HepG2 (cell line): ENCODE measurements at regions not wholly inside any gene's neighbourhood (a gene's known extent, or its start where the extent isn't known, plus 50 kb on each side); places are given as distances from the start of the nearest gene placed in this dataset.

Experiments used
- ATAC-seq: fragments of 200-7000 bp; cut with Tn5 transposase; 3 replicates; pipeline ENCODE4 v1.9.1; 2020; ENCODE audit warnings: mild to moderate bottlenecking, moderate library complexity
- BruUV-seq: library from RNA; stranded (reverse); fragments of 400-500 nt; replicated peaks from 2 replicates; lab custom pipeline; 2021; lab: Mats Ljungman, UMichigan
- CTCF ChIA-PET: fragments of 300-600 bp; formaldehyde crosslinking; extraction: SDS; loops from one replicate; lab custom pipeline; 2021; ENCODE audit warnings: low total read pairs, inconsistent platforms, low intra/inter-chr PET ratio; lab: Yijun Ruan, JAX
- POLR2A ChIA-PET: fragments of 350-600 bp; sonication (Branson Sonifier 250); formaldehyde crosslinking; loops from one replicate; lab custom pipeline; 2020; ENCODE audit warnings: antibody characterized with exemption, inconsistent platforms; lab: Yijun Ruan, JAX
- DNase-seq: peaks from one replicate; pipeline ENCODE4 v3.0.0-alpha.2; 2015; ENCODE audit warnings: low spot score
- FAIRE-seq: peaks from 3 replicates; lab custom pipeline; 2011; peaks lifted over from hg19 to GRCh38; lab: Jason Lieb, UNC
- H2AFZ ChIP-seq: one replicate; pipeline ENCODE4 v1.6.1; 2011; ENCODE audit warnings: low read length, inconsistent platforms
- H3K27ac ChIP-seq: fragments of 300-600 bp; 3 replicates; pipeline ENCODE4 v1.8.0; 2011; ENCODE audit warnings: mixed run types, mild to moderate bottlenecking, mixed read lengths, low read length, inconsistent platforms; ENCODE audit not compliant: insufficient read depth; ENCODE audit errors: extremely low read length
- H3K27me3 ChIP-seq, 2 experiments: fragments of 200-600 bp in 1 of 2; 2 replicates in 1 of 2; 3 replicates in 1 of 2; pipeline versions ENCODE4 v1.6.0 to v1.8.0; 2011; ENCODE audit warnings: low read length in 2 of 2, mild to moderate bottlenecking in 2 of 2, moderate library complexity in 2 of 2, inconsistent platforms in 1 of 2; ENCODE audit not compliant: insufficient read depth in 2 of 2, control insufficient read depth in 1 of 2
- H3K36me3 ChIP-seq, 2 experiments: fragments of 200-600 bp in 1 of 2; replicated peaks in 1 of 2; 2 replicates in 1 of 2; 3 replicates in 1 of 2; pipeline versions ENCODE4 v1.5.1 to v1.8.0; 2011; ENCODE audit warnings: low read length in 2 of 2, inconsistent platforms in 1 of 2; ENCODE audit not compliant: insufficient read depth in 2 of 2, control insufficient read depth in 1 of 2
- H3K4me1 ChIP-seq: 2 replicates; pipeline ENCODE4 v1.5.1; 2012; ENCODE audit warnings: low read length, inconsistent platforms; ENCODE audit not compliant: insufficient read depth
- H3K4me2 ChIP-seq: 2 replicates; pipeline ENCODE4 v1.6.0; 2011; ENCODE audit warnings: low read depth, low read length, inconsistent platforms
- H3K4me3 ChIP-seq, 3 experiments: fragments of 200-600 bp in 1 of 3; sonication (generic), shearing (Covaris generic) in 1 of 3; replicated peaks in 1 of 3; 2 replicates each; pipeline ENCODE4 v1.5.1; 2011 to 2016; ENCODE audit warnings: low read length in 3 of 3, inconsistent platforms in 2 of 3, low read depth in 2 of 3, mild to moderate bottlenecking in 2 of 3, control low read depth in 1 of 3, mixed read lengths in 1 of 3; ENCODE audit not compliant: insufficient read depth in 1 of 3
- H3K79me2 ChIP-seq: one replicate; pipeline ENCODE4 v1.6.1; 2011; ENCODE audit warnings: low read length, inconsistent platforms; ENCODE audit not compliant: insufficient read depth
- H3K9ac ChIP-seq: 2 replicates; pipeline ENCODE4 v1.6.0; 2011; ENCODE audit warnings: mild to moderate bottlenecking, low read depth, low read length, inconsistent platforms; ENCODE audit not compliant: insufficient read depth
- H3K9me3 ChIP-seq: 2 replicates; pipeline ENCODE4 v1.5.1; 2012; ENCODE audit warnings: mild to moderate bottlenecking, low read length
- H4K20me1 ChIP-seq: 2 replicates; pipeline ENCODE4 v1.6.0; 2011; ENCODE audit warnings: inconsistent platforms, mild to moderate bottlenecking, low read length, moderate library complexity; ENCODE audit not compliant: insufficient read depth
- BORCS8-MEF2B ChIP-seq: sonication (generic); formaldehyde crosslinking; IDR thresholded peaks from 2 replicates; pipeline ENCODE4 v1.8.0; 2022; ENCODE audit warnings: mild to moderate bottlenecking, missing genetic modification reagents
- CBFB ChIP-seq: sonication (generic); formaldehyde crosslinking; IDR thresholded peaks from 2 replicates; pipeline ENCODE4 v1.4.0; 2020; ENCODE audit warnings: missing genetic modification reagents
- CREB1 ChIP-seq, 2 experiments: fragments of 450-650 bp in 1 of 2; IDR thresholded peaks; 2 replicates each; pipeline ENCODE4 v1.6.1; 2016 to 2017; ENCODE audit warnings: control low read depth in 1 of 2, mild to moderate bottlenecking in 1 of 2, missing compliant biosample characterization in 1 of 2, missing genetic modification characterization in 1 of 2
- HMG20B ChIP-seq: conservative IDR thresholded peaks from 2 replicates; pipeline ENCODE4 v1.6.1; 2016; ENCODE audit warnings: missing genetic modification reagents, missing compliant biosample characterization
- SRSF9 ChIP-seq: fragments of 200-400 bp; formaldehyde crosslinking; IDR thresholded peaks from 2 replicates; pipeline ENCODE4 v1.6.1; 2018; ENCODE audit warnings: borderline replicate concordance, mild to moderate bottlenecking, low read depth, low read length; ENCODE audit not compliant: insufficient read depth, poor library complexity, severe bottlenecking
- TBP ChIP-seq: sonication (generic); formaldehyde crosslinking; IDR thresholded peaks from 2 replicates; pipeline ENCODE4 v1.5.0; 2020; ENCODE audit warnings: missing genetic modification reagents
- WGBS: methylation state at CpG from one replicate; pipeline ENCODE4 v1.1.6; 2017; ENCODE audit warnings: low lambda C conversion rate; 5-methylcytosine and 5-hydroxymethylcytosine counted together
- in situ Hi-C: cut with HindIII; loops from 2 replicates; pipeline ENCODE4 v1.10.0; 2017; ENCODE audit warnings: low pct_unique_long_range_greater_than_20kb; ENCODE audit not compliant: extremely low pct_ligation_motif_present
- intact Hi-C: fragments of 100-400 bp; cut with micrococcal nuclease; formaldehyde crosslinking; loops from one replicate; pipeline ENCODE4 v1.10.0; 2022; ENCODE audit not compliant: unreplicated experiment
- TF ChIP-seq, protein P1 (sequence below): sonication (generic); formaldehyde crosslinking; IDR thresholded peaks from 2 replicates; pipeline ENCODE4 v1.4.0; 2020; ENCODE audit warnings: missing genetic modification reagents
- TF ChIP-seq, protein P2 (sequence below): sonication (generic); formaldehyde crosslinking; IDR thresholded peaks from 2 replicates; pipeline ENCODE4 v1.8.0; 2022; ENCODE audit warnings: mild to moderate bottlenecking, missing genetic modification reagents, moderate library complexity
- TF ChIP-seq, protein P3 (sequence below): sonication (generic); formaldehyde crosslinking; IDR thresholded peaks from 2 replicates; pipeline ENCODE4 v1.9.0; 2021; ENCODE audit warnings: missing genetic modification reagents, borderline replicate concordance
- TF ChIP-seq, protein P4 (sequence below): sonication (generic); formaldehyde crosslinking; conservative IDR thresholded peaks from 2 replicates; pipeline ENCODE4 v1.8.1; 2023; ENCODE audit warnings: missing genetic modification reagents

DNA sequence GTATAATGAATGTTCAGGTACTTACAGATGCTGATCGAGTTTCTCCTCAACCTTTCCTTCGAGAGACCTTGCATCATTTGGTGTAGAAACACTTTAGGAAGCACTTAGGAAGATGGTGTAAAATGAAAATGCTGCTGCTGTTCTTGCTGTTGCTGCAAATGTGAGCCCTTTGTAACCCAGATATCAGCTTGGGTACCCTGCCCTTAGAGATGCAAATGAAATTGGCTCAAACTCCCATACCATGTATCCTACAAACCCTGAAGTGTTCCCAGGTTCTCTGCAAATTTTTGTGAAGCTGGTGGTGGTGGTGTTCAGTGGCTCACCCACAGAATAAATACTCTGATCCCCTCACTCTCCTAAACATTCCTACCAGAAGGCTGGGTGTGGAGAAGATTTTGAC, 130.8 kb downstream of the SLC25A47 start:
- DNase-seq (no peak), FAIRE-seq (no peak), ATAC-seq (no peak)
- 58% methylated on average over 2 of the region's 2 CpGs for WGBS
- Histone ChIP-seq H3K79me2 (no peaks in the 10 kb centered on the region), H2AFZ (no peak overlapping the region), H3K4me2 (no peak overlapping the region), H4K20me1 (no peaks in the 10 kb centered on the region), H3K4me3 (no peak overlapping the region), H3K4me1 (no peaks in the 10 kb centered on the region)
- in situ Hi-C loops: no loop called here
- no TSS peak for BruUV-seq
- TF ChIP-seq, protein P1, sequence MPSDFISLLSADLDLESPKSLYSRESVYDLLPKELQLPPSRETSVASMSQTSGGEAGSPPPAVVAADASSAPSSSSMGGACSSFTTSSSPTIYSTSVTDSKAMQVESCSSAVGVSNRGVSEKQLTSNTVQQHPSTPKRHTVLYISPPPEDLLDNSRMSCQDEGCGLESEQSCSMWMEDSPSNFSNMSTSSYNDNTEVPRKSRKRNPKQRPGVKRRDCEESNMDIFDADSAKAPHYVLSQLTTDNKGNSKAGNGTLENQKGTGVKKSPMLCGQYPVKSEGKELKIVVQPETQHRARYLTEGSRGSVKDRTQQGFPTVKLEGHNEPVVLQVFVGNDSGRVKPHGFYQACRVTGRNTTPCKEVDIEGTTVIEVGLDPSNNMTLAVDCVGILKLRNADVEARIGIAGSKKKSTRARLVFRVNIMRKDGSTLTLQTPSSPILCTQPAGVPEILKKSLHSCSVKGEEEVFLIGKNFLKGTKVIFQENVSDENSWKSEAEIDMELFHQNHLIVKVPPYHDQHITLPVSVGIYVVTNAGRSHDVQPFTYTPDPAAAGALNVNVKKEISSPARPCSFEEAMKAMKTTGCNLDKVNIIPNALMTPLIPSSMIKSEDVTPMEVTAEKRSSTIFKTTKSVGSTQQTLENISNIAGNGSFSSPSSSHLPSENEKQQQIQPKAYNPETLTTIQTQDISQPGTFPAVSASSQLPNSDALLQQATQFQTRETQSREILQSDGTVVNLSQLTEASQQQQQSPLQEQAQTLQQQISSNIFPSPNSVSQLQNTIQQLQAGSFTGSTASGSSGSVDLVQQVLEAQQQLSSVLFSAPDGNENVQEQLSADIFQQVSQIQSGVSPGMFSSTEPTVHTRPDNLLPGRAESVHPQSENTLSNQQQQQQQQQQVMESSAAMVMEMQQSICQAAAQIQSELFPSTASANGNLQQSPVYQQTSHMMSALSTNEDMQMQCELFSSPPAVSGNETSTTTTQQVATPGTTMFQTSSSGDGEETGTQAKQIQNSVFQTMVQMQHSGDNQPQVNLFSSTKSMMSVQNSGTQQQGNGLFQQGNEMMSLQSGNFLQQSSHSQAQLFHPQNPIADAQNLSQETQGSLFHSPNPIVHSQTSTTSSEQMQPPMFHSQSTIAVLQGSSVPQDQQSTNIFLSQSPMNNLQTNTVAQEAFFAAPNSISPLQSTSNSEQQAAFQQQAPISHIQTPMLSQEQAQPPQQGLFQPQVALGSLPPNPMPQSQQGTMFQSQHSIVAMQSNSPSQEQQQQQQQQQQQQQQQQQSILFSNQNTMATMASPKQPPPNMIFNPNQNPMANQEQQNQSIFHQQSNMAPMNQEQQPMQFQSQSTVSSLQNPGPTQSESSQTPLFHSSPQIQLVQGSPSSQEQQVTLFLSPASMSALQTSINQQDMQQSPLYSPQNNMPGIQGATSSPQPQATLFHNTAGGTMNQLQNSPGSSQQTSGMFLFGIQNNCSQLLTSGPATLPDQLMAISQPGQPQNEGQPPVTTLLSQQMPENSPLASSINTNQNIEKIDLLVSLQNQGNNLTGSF (CRISPR knock-in tag): no peak
- TF ChIP-seq, protein P2, sequence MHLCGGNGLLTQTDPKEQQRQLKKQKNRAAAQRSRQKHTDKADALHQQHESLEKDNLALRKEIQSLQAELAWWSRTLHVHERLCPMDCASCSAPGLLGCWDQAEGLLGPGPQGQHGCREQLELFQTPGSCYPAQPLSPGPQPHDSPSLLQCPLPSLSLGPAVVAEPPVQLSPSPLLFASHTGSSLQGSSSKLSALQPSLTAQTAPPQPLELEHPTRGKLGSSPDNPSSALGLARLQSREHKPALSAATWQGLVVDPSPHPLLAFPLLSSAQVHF (CRISPR knock-in tag): no peak
- no peak for TF ChIP-seq HMG20B (CRISPR knock-in tag)
- no peak for TF ChIP-seq SRSF9
- TF ChIP-seq, protein P3, sequence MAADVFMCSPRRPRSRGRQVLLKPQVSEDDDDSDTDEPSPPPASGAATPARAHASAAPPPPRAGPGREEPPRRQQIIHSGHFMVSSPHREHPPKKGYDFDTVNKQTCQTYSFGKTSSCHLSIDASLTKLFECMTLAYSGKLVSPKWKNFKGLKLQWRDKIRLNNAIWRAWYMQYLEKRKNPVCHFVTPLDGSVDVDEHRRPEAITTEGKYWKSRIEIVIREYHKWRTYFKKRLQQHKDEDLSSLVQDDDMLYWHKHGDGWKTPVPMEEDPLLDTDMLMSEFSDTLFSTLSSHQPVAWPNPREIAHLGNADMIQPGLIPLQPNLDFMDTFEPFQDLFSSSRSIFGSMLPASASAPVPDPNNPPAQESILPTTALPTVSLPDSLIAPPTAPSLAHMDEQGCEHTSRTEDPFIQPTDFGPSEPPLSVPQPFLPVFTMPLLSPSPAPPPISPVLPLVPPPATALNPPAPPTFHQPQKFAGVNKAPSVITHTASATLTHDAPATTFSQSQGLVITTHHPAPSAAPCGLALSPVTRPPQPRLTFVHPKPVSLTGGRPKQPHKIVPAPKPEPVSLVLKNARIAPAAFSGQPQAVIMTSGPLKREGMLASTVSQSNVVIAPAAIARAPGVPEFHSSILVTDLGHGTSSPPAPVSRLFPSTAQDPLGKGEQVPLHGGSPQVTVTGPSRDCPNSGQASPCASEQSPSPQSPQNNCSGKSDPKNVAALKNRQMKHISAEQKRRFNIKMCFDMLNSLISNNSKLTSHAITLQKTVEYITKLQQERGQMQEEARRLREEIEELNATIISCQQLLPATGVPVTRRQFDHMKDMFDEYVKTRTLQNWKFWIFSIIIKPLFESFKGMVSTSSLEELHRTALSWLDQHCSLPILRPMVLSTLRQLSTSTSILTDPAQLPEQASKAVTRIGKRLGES (CRISPR knock-in tag): no peak
- TF ChIP-seq TBP (CRISPR knock-in tag): no peak
- TF ChIP-seq CREB1 (IDR thresholded peaks at IDR 0.05): no peak
- TF ChIP-seq CREB1 (CRISPR knock-in tag; IDR thresholded peaks at IDR 0.05): no peak
- TF ChIP-seq BORCS8-MEF2B (CRISPR knock-in tag): no peak
- TF ChIP-seq, protein P4, sequence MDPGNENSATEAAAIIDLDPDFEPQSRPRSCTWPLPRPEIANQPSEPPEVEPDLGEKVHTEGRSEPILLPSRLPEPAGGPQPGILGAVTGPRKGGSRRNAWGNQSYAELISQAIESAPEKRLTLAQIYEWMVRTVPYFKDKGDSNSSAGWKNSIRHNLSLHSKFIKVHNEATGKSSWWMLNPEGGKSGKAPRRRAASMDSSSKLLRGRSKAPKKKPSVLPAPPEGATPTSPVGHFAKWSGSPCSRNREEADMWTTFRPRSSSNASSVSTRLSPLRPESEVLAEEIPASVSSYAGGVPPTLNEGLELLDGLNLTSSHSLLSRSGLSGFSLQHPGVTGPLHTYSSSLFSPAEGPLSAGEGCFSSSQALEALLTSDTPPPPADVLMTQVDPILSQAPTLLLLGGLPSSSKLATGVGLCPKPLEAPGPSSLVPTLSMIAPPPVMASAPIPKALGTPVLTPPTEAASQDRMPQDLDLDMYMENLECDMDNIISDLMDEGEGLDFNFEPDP (CRISPR knock-in tag): no peak
- TF ChIP-seq CBFB (CRISPR knock-in tag): no peak
- TF ChIP-seq, all 625 proteins: peak for 0
- no peaks in the 10 kb centered on the region for H3K27me3 ChIP-seq
- H3K27ac ChIP-seq: no peak overlapping the region
- no peak overlapping the region for H3K9ac ChIP-seq
- ChIA-PET CTCF (no interaction called here), POLR2A (no interaction called here)
- no peaks in the 10 kb centered on the region; a peak in 1 of 5 replicates for H3K36me3 ChIP-seq
- intact Hi-C loops: no loop called here
- no peaks in the 10 kb centered on the region for H3K9me3 ChIP-seq
